H1 (cell line): ENCODE measurements at regions not wholly inside any gene's neighbourhood (a gene's known extent, or its start where the extent isn't known, plus 50 kb on each side); places are given as distances from the start of the nearest gene placed in this dataset.

Experiments used
- BACH1 ChIP-seq: IDR thresholded peaks from 2 replicates; pipeline ENCODE4 v1.6.1; 2012; ENCODE audit warnings: low read length, improper control_type of control experiment
- NRF1 ChIP-seq: IDR thresholded peaks from 2 replicates; pipeline ENCODE4 v1.6.1; 2011; ENCODE audit warnings: mild to moderate bottlenecking, low read depth, low read length, improper control_type of control experiment

- no peak for TF ChIP-seq BACH1
- TF ChIP-seq NRF1 = no peak
These were observed 135.5 kb downstream of the ALOX5 start (continued) for GRCh38 chr10:45509491-45509890.
